HepG2 (cell line): ENCODE measurements at regions not wholly inside any gene's neighbourhood (a gene's known extent, or its start where the extent isn't known, plus 50 kb on each side); places are given as distances from the start of the nearest gene placed in this dataset.

Experiments used
- BATF2 ChIP-seq: sonication (generic); formaldehyde crosslinking; IDR thresholded peaks from 2 replicates; pipeline ENCODE4 v1.8.0; 2022; ENCODE audit warnings: mild to moderate bottlenecking, missing genetic modification reagents, moderate library complexity
- EP300 ChIP-seq, 3 experiments: sonication (generic) in 1 of 3; formaldehyde crosslinking in 1 of 3; IDR thresholded peaks; 2 replicates each; pipeline versions ENCODE4 v1.5.1 to v1.6.1; 2011 to 2020; ENCODE audit warnings: low read depth in 2 of 3, low read length in 2 of 3, borderline replicate concordance in 1 of 3, improper control_type of control experiment in 1 of 3, mild to moderate bottlenecking in 1 of 3, missing genetic modification reagents in 1 of 3, moderate library complexity in 1 of 3
- ETV5 ChIP-seq: IDR thresholded peaks from 2 replicates; pipeline ENCODE4 v1.6.1; 2018; ENCODE audit warnings: missing biosample characterization, missing genetic modification reagents, inconsistent platforms, borderline replicate concordance
- FOXO1 ChIP-seq: sonication (generic); formaldehyde crosslinking; IDR thresholded peaks from 2 replicates; pipeline ENCODE4 v1.4.0; 2020; ENCODE audit warnings: missing genetic modification reagents
- FOXP1 ChIP-seq, 2 experiments: fragments of 450-650 bp in 1 of 2; IDR thresholded peaks; 2 replicates each; pipeline ENCODE4 v1.6.1; 2017 to 2018; ENCODE audit warnings: antibody characterized with exemption in 1 of 2
- HIC2 ChIP-seq: sonication (generic); formaldehyde crosslinking; IDR thresholded peaks from 2 replicates; pipeline ENCODE4 v1.9.0; 2022; ENCODE audit warnings: low read depth, missing genetic modification reagents
- HNF1B ChIP-seq: sonication (generic); formaldehyde crosslinking; IDR thresholded peaks from 2 replicates; pipeline ENCODE4 v1.5.1; 2020; ENCODE audit warnings: mild to moderate bottlenecking, moderate library complexity, missing genetic modification reagents
- MYC ChIP-seq: sonication (generic); formaldehyde crosslinking; IDR thresholded peaks from 2 replicates; pipeline ENCODE4 v1.9.0; 2021; ENCODE audit warnings: missing genetic modification reagents, borderline replicate concordance
- PRDM15 ChIP-seq: sonication (generic); formaldehyde crosslinking; IDR thresholded peaks from 2 replicates; pipeline ENCODE4 v1.4.0; 2020; ENCODE audit warnings: missing genetic modification reagents
- SIN3A ChIP-seq: IDR thresholded peaks from 2 replicates; pipeline ENCODE4 v1.6.1; 2011; ENCODE audit warnings: low read depth, mild to moderate bottlenecking, control low read depth, low read length, borderline replicate concordance
- ZFP1 ChIP-seq: IDR thresholded peaks from 2 replicates; pipeline ENCODE4 v1.6.1; 2016
- ZNF382 ChIP-seq: sonication (generic); formaldehyde crosslinking; IDR thresholded peaks from 2 replicates; pipeline ENCODE4 v1.5.0; 2020; ENCODE audit warnings: missing genetic modification reagents, mild to moderate bottlenecking, borderline replicate concordance
- ZSCAN25 ChIP-seq: sonication (generic); formaldehyde crosslinking; IDR thresholded peaks from 2 replicates; pipeline ENCODE4 v1.8.0; 2022; ENCODE audit warnings: mild to moderate bottlenecking, missing genetic modification reagents
- ZXDC ChIP-seq: sonication (generic); formaldehyde crosslinking; IDR thresholded peaks from 2 replicates; pipeline ENCODE4 v1.5.0; 2020; ENCODE audit warnings: mild to moderate bottlenecking, missing genetic modification reagents

GRCh38 chr20:50276119-50277063 is 85.8 kb downstream of the CEBPB start (continued):
- TF ChIP-seq HNF1B (CRISPR knock-in tag): no peak
- TF ChIP-seq PRDM15 (CRISPR knock-in tag): no peak
- no peak for TF ChIP-seq FOXP1 (IDR thresholded peaks at IDR 0.05)
- TF ChIP-seq FOXP1 (CRISPR knock-in tag; IDR thresholded peaks at IDR 0.05): no peak
- TF ChIP-seq MYC (CRISPR knock-in tag): peak; percentile 38; the same call in 1 of the 2 replicates
- TF ChIP-seq BATF2 (CRISPR knock-in tag): 0 out of 2 replicates have a peak, but pooled peaks have one; percentile 29
- TF ChIP-seq ZNF382 (CRISPR knock-in tag): no peak
- no peak for TF ChIP-seq ZFP1 (CRISPR knock-in tag)
- 0 out of 2 replicates have a peak, but pooled peaks have one; percentile 36 for TF ChIP-seq HIC2
- TF ChIP-seq ZSCAN25: peak; percentile 64; the same call in 1 of the 2 replicates
- no peak for TF ChIP-seq FOXO1
- TF ChIP-seq EP300 (IDR thresholded peaks at IDR 0.05; ENCODE audit: low read depth in 2 of 2, low read length in 2 of 2): no peak
- no peak; the same call in 1 of the 2 replicates for TF ChIP-seq EP300 (CRISPR knock-in tag; IDR thresholded peaks at IDR 0.05; ENCODE audit: borderline replicate concordance)
- 0 out of 2 replicates have a peak, but pooled peaks have one; percentile 2 for TF ChIP-seq ETV5
- TF ChIP-seq ZXDC: no peak
- TF ChIP-seq SIN3A: no peak
